K562 (cell line): ENCODE measurements at regions not wholly inside any gene's neighbourhood (a gene's known extent, or its start where the extent isn't known, plus 50 kb on each side); places are given as distances from the start of the nearest gene placed in this dataset.
A peak's percentile ranks its signal among the peaks of the same experiment; 100 is the strongest.

Source experiments
- ATAC-seq: fragments of 200-7000 bp; cut with Tn5 transposase; 3 replicates; pipeline ENCODE4 v1.9.1; 2020; ENCODE audit warnings: moderate library complexity
- BruUV-seq: library from RNA; stranded (reverse); fragments of 400-500 nt; replicated peaks from 2 replicates; lab custom pipeline; 2021; lab: Mats Ljungman, UMichigan
- CTCF ChIA-PET: fragments of 300-600 bp; formaldehyde crosslinking; extraction: SDS; loops from one replicate; lab custom pipeline; 2021; ENCODE audit warnings: low intra/inter-chr PET ratio; lab: Yijun Ruan, JAX
- POLR2A ChIA-PET: fragments of 300-600, 350-650 bp; sonication (Branson Sonifier 250); formaldehyde crosslinking; extraction: SDS; loops from one replicate; lab custom pipeline; 2021; ENCODE audit warnings: antibody characterized with exemption, inconsistent platforms; lab: Yijun Ruan, JAX
- DNase-seq, 4 experiments: peaks; one replicate each; pipeline versions ENCODE4 v3.0.0 to v3.0.0-alpha.2; 2011 to 2018; ENCODE audit warnings: low spot score in 3 of 4, mixed read lengths in 3 of 4; ENCODE audit errors: extremely low read depth in 1 of 4
- FAIRE-seq: peaks from 2 replicates; lab custom pipeline; 2011; peaks lifted over from hg19 to GRCh38; lab: Jason Lieb, UNC
- H2AFZ ChIP-seq: 2 replicates; pipeline ENCODE4 v1.6.0; 2011; ENCODE audit warnings: low read depth, low read length, control low read depth, inconsistent platforms
- H3K27ac ChIP-seq: fragments of 200-600 bp; 3 replicates; pipeline ENCODE4 v1.8.0; 2011; ENCODE audit warnings: low read depth, mild to moderate bottlenecking, control low read depth, inconsistent platforms, low read length, moderate library complexity, mixed read lengths; ENCODE audit errors: extremely low read depth
- H3K27me3 ChIP-seq, 2 experiments: fragments of 300-600 bp in 1 of 2; 2 replicates in 1 of 2; 3 replicates in 1 of 2; pipeline versions ENCODE4 v1.6.0 to v1.8.0; 2011; ENCODE audit warnings: inconsistent platforms in 2 of 2, low read length in 2 of 2, mild to moderate bottlenecking in 1 of 2, mixed read lengths in 1 of 2, moderate library complexity in 1 of 2; ENCODE audit not compliant: control insufficient read depth in 2 of 2, insufficient read depth in 2 of 2
- H3K36me3 ChIP-seq: fragments of 300-600 bp; 3 replicates; pipeline ENCODE4 v1.8.0; 2011; ENCODE audit warnings: mild to moderate bottlenecking, low read length, inconsistent platforms; ENCODE audit not compliant: control insufficient read depth, insufficient read depth
- H3K4me1 ChIP-seq, 2 experiments: fragments of 200-600 bp in 1 of 2; replicated peaks in 1 of 2; 2 replicates in 1 of 2; 3 replicates in 1 of 2; pipeline versions ENCODE4 v1.5.1 to v1.8.0; 2011; ENCODE audit warnings: inconsistent platforms in 2 of 2, low read length in 2 of 2, mild to moderate bottlenecking in 1 of 2, mixed read lengths in 1 of 2, moderate library complexity in 1 of 2; ENCODE audit not compliant: control insufficient read depth in 2 of 2, insufficient read depth in 2 of 2
- H3K4me2 ChIP-seq: 2 replicates; pipeline ENCODE4 v1.6.1; 2011; ENCODE audit warnings: low read length, control low read depth, inconsistent platforms, mixed read lengths; ENCODE audit not compliant: insufficient read depth
- H3K4me3 ChIP-seq: fragments of 200-600 bp; sonication (generic), shearing (Covaris generic); 2 replicates; pipeline ENCODE4 v1.5.1; 2016; ENCODE audit warnings: control low read depth, inconsistent platforms
- H3K79me2 ChIP-seq: fragments of 200-600 bp; 3 replicates; pipeline ENCODE4 v1.8.0; 2011; ENCODE audit warnings: low read length, inconsistent platforms; ENCODE audit not compliant: control insufficient read depth, insufficient read depth
- H3K9ac ChIP-seq, 2 experiments: 2 replicates each; pipeline versions ENCODE4 v1.6.0 to v1.6.1; 2011; ENCODE audit warnings: low read depth in 2 of 2, low read length in 2 of 2, control low read depth in 1 of 2, inconsistent platforms in 1 of 2, mild to moderate bottlenecking in 1 of 2, mixed read lengths in 1 of 2; ENCODE audit not compliant: insufficient read depth in 1 of 2
- H3K9me1 ChIP-seq: one replicate; pipeline ENCODE4 v1.6.0; 2011; ENCODE audit warnings: inconsistent platforms, mild to moderate bottlenecking, low read length, moderate library complexity; ENCODE audit not compliant: control insufficient read depth, insufficient read depth
- H3K9me3 ChIP-seq: replicated peaks from 2 replicates; pipeline ENCODE4 v1.5.1; 2011; ENCODE audit warnings: low read depth, low read length, inconsistent platforms; ENCODE audit not compliant: control insufficient read depth, insufficient read depth
- H4K20me1 ChIP-seq: replicated peaks from 2 replicates; pipeline ENCODE4 v1.6.1; 2011; ENCODE audit warnings: low read length, inconsistent platforms, mixed read lengths; ENCODE audit not compliant: control insufficient read depth, insufficient read depth
- EWSR1 ChIP-seq: fragments of 450-650 bp; IDR thresholded peaks from 2 replicates; pipeline ENCODE4 v1.6.1; 2018; ENCODE audit warnings: borderline replicate concordance, mild to moderate bottlenecking, low read depth, moderate library complexity; ENCODE audit not compliant: partially characterized antibody
- KAT8 ChIP-seq: fragments of 450-650 bp; IDR thresholded peaks from 2 replicates; pipeline ENCODE4 v1.6.1; 2016; ENCODE audit warnings: low read depth, mild to moderate bottlenecking
- MTA2 ChIP-seq: fragments of 450-650 bp; IDR thresholded peaks from 2 replicates; pipeline ENCODE4 v1.6.1; 2016; ENCODE audit warnings: low read depth
- POLR2H ChIP-seq: IDR thresholded peaks from 2 replicates; pipeline ENCODE4 v1.6.1; 2016; ENCODE audit warnings: missing genetic modification characterization, low read depth, mild to moderate bottlenecking, control low read depth, missing compliant biosample characterization, moderate library complexity
- RAD51 ChIP-seq: fragments of 450-650 bp; IDR thresholded peaks from 2 replicates; pipeline ENCODE4 v1.7.1; 2016; ENCODE audit warnings: low read depth, mild to moderate bottlenecking, borderline replicate concordance
- SMARCB1 ChIP-seq: IDR thresholded peaks from 2 replicates; pipeline ENCODE4 v1.6.1; 2011; ENCODE audit warnings: improper control_type of control experiment, low read depth; ENCODE audit not compliant: insufficient read length
- SOX6 ChIP-seq: fragments of 450-650 bp; IDR thresholded peaks from 2 replicates; pipeline ENCODE4 v1.6.1; 2014; ENCODE audit warnings: mild to moderate bottlenecking
- ZNF316 ChIP-seq: fragments of 450-650 bp; IDR thresholded peaks from 2 replicates; pipeline ENCODE4 v1.6.1; 2016
- ZNF324 ChIP-seq: fragments of 250-450 bp; sonication (Bioruptor Pico); IDR thresholded peaks from 2 replicates; pipeline ENCODE4 v1.4.0; 2020; ENCODE audit warnings: mild to moderate bottlenecking
- whole genome bisulfite sequencing: fragments of 100-300 bp; shearing (Covaris generic); methylation state at CpG from one replicate; pipeline ENCODE4 v1.1.6; 2016; ENCODE audit warnings: low coverage, mixed read lengths; ENCODE audit not compliant: insufficient coverage; ENCODE audit errors: missing lambda C conversion rate; 5-methylcytosine and 5-hydroxymethylcytosine counted together
- in situ Hi-C: fragments of 300-500 bp; cut with MboI; formaldehyde crosslinking; loops from 4 replicates; pipeline ENCODE4 v1.15.0; 2018; ENCODE audit warnings: inconsistent platforms, mixed read lengths
- intact Hi-C: fragments of 100-400 bp; cut with micrococcal nuclease; formaldehyde crosslinking; loops from 2 replicates; pipeline ENCODE4 v1.14.2; 2022
- TF ChIP-seq, protein P1 (sequence below): fragments of 450-650 bp; IDR thresholded peaks from 2 replicates; pipeline ENCODE4 v1.6.1; 2017; ENCODE audit warnings: antibody characterized with exemption, mild to moderate bottlenecking
- TF ChIP-seq, protein P2 (sequence below): fragments of 150-350 bp; IDR thresholded peaks from 2 replicates; pipeline ENCODE4 v1.6.1; 2014; ENCODE audit warnings: low read depth, mild to moderate bottlenecking, low read length, borderline replicate concordance

DNA sequence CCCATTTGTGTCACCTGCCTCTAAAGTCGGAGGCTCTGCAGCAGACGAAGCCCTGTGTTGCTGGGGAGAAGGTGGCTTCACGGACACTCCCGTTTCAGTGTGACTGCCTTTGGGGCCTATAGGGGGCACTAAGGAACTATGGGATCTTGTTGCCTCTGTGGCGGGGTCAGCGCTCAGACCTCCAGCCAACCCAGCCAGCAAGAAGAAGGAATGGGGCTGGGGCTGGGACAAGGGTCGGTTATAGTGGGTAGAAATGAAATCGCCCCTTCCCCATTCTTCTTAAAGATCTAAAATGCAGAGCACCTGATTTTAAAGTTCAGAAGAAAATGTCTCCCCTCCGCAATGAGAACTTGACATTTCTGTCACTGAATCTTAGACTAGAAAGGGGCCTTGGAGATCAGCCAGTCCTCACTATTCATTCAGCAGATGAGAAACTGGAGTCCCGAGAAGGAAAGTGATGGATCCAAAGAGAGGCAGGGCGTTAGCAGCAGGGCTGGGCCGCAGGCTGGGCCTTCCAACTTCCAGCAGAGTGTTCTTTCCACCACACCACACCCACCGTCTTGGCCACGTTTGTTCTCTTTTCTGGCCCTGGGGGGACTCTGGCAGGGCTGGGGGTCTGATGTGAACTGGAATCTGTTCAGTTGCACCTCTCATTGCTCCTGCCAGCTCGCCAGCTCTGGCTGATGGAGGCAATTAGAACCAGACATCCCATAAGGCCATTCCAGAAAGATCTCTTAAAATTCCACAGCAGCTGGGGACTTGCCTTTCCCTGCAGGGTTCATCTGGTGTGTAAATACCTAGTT is 195.4 kb downstream of the OPA1 start (continued):
- TF ChIP-seq EWSR1 (no peak), RAD51 (no peak), SOX6 (no peak)
- TF ChIP-seq, protein P1, sequence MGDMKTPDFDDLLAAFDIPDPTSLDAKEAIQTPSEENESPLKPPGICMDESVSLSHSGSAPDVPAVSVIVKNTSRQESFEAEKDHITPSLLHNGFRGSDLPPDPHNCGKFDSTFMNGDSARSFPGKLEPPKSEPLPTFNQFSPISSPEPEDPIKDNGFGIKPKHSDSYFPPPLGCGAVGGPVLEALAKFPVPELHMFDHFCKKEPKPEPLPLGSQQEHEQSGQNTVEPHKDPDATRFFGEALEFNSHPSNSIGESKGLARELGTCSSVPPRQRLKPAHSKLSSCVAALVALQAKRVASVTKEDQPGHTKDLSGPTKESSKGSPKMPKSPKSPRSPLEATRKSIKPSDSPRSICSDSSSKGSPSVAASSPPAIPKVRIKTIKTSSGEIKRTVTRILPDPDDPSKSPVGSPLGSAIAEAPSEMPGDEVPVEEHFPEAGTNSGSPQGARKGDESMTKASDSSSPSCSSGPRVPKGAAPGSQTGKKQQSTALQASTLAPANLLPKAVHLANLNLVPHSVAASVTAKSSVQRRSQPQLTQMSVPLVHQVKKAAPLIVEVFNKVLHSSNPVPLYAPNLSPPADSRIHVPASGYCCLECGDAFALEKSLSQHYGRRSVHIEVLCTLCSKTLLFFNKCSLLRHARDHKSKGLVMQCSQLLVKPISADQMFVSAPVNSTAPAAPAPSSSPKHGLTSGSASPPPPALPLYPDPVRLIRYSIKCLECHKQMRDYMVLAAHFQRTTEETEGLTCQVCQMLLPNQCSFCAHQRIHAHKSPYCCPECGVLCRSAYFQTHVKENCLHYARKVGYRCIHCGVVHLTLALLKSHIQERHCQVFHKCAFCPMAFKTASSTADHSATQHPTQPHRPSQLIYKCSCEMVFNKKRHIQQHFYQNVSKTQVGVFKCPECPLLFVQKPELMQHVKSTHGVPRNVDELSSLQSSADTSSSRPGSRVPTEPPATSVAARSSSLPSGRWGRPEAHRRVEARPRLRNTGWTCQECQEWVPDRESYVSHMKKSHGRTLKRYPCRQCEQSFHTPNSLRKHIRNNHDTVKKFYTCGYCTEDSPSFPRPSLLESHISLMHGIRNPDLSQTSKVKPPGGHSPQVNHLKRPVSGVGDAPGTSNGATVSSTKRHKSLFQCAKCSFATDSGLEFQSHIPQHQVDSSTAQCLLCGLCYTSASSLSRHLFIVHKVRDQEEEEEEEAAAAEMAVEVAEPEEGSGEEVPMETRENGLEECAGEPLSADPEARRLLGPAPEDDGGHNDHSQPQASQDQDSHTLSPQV = peak; percentile 85

DNA sequence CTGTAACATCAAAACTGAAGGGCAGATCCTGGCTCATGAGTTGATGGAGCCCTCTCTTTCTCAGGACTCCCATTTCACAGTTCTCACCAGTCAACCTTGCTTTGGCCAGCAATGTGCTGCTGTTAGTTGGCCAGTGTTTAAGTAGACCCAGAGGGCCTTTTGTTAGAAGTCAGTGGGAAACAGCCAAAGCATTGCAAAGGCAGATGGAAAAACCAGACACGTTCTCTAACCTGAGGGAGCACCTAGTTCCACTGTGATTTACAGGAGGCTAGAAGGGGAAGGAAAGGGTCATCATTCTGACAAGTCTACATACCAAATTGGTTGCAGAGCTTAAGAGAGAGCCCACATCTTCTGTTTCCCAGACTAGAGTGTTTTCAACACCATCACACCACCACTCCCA is 196.4 kb downstream of the OPA1 start:
- H4K20me1 ChIP-seq = no peaks in the 10 kb centered on the region
- TF ChIP-seq MTA2 (no peak), KAT8 (no peak), ZNF316 (no peak), ZNF324 (CRISPR knock-in tag) (no peak), POLR2H (tag) (no peak), SMARCB1 (no peak)
- TF ChIP-seq, protein P2, sequence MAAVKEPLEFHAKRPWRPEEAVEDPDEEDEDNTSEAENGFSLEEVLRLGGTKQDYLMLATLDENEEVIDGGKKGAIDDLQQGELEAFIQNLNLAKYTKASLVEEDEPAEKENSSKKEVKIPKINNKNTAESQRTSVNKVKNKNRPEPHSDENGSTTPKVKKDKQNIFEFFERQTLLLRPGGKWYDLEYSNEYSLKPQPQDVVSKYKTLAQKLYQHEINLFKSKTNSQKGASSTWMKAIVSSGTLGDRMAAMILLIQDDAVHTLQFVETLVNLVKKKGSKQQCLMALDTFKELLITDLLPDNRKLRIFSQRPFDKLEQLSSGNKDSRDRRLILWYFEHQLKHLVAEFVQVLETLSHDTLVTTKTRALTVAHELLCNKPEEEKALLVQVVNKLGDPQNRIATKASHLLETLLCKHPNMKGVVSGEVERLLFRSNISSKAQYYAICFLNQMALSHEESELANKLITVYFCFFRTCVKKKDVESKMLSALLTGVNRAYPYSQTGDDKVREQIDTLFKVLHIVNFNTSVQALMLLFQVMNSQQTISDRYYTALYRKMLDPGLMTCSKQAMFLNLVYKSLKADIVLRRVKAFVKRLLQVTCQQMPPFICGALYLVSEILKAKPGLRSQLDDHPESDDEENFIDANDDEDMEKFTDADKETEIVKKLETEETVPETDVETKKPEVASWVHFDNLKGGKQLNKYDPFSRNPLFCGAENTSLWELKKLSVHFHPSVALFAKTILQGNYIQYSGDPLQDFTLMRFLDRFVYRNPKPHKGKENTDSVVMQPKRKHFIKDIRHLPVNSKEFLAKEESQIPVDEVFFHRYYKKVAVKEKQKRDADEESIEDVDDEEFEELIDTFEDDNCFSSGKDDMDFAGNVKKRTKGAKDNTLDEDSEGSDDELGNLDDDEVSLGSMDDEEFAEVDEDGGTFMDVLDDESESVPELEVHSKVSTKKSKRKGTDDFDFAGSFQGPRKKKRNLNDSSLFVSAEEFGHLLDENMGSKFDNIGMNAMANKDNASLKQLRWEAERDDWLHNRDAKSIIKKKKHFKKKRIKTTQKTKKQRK = no peak
- H3K4me3 ChIP-seq = no peak overlapping the region
- no peak overlapping the region for H3K27ac ChIP-seq
- in situ Hi-C loops = loop anchor here (5.0 kb wide), 2 partner anchors 348 to 528 kb away; partner anchors contain the start of gene HES1
- no peaks in the 10 kb centered on the region for H3K27me3 ChIP-seq
- no peak overlapping the region for H2AFZ ChIP-seq
- H3K9ac ChIP-seq = no peak overlapping the region
- no peaks in the 10 kb centered on the region for H3K9me3 ChIP-seq
- 58% methylated on average over 1 of the region's 1 CpG for WGBS
- no peak for FAIRE-seq
- no peak for ATAC-seq
- no peaks in the 10 kb centered on the region for H3K9me1 ChIP-seq
- intact Hi-C loops = loop anchor here (2.0 to 10.0 kb wide), 7 partner anchors 47 to 525 kb away; partner anchors contain the start of gene HES1
- no peak overlapping the region for H3K4me2 ChIP-seq
- CTCF ChIA-PET = no interaction called here
- BruUV-seq = no TSS peak
- peaks cover 13 to 23% of the 10 kb centered on the region in 2 experiments; a peak in 3 of 5 replicates for H3K4me1 ChIP-seq
- no peaks in the 10 kb centered on the region for H3K79me2 ChIP-seq
- no peaks in the 10 kb centered on the region for H3K36me3 ChIP-seq
- POLR2A ChIA-PET = interaction anchor here (1.0 kb wide), 1 partner anchor 291 kb away, joined by 3 read pairs; no protein-coding TSS in a partner anchor
- DNase-seq = no peak
